ENCODE measurements at regions not wholly inside any gene's neighbourhood (a gene's known extent, or its start where the extent isn't known, plus 50 kb on each side); places are given as distances from the start of the nearest gene placed in this dataset.

DNA sequence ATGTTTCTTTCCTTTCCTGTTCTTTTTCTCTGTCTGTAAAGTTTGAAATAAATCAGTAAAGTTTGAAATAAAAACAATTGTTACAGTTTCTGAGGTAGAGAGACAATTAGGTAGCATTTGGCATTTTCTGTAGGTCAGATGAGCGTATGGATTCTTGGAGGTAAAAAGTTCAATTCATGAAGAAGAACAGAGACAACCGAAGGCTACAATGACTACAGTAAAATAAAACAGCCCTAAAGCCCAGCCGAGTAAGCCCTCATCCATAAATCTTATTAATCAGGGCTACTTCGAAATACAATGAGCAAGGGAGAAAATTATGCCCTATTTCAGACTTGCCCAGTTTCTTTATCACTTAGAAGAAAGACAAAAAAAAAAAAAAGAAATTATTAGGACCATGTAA is 941.9 kb upstream of the SLC10A2 start:
- no peaks in the 10 kb centered on the region for H3K27me3 Mint-ChIP-seq (ENCODE audit: low read depth)
- no peaks in the 10 kb centered on the region for H3K36me3 Mint-ChIP-seq (ENCODE audit: low read depth)
- no peak overlapping the region for H3K4me3 Mint-ChIP-seq
- H3K4me1 Mint-ChIP-seq, result peaks cover 35% of the 10 kb centered on the region
- H3K9me3 Mint-ChIP-seq, result no peaks in the 10 kb centered on the region
- peak overlapping the region in 2 of 3 experiments; percentile 9 to 82 for H3K27ac Mint-ChIP-seq
- TF ChIP-seq, protein P1, sequence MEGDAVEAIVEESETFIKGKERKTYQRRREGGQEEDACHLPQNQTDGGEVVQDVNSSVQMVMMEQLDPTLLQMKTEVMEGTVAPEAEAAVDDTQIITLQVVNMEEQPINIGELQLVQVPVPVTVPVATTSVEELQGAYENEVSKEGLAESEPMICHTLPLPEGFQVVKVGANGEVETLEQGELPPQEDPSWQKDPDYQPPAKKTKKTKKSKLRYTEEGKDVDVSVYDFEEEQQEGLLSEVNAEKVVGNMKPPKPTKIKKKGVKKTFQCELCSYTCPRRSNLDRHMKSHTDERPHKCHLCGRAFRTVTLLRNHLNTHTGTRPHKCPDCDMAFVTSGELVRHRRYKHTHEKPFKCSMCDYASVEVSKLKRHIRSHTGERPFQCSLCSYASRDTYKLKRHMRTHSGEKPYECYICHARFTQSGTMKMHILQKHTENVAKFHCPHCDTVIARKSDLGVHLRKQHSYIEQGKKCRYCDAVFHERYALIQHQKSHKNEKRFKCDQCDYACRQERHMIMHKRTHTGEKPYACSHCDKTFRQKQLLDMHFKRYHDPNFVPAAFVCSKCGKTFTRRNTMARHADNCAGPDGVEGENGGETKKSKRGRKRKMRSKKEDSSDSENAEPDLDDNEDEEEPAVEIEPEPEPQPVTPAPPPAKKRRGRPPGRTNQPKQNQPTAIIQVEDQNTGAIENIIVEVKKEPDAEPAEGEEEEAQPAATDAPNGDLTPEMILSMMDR (IDR thresholded peaks at IDR 0.05; ENCODE audit: unreplicated experiment in 3 of 3), result no peak

DNA sequence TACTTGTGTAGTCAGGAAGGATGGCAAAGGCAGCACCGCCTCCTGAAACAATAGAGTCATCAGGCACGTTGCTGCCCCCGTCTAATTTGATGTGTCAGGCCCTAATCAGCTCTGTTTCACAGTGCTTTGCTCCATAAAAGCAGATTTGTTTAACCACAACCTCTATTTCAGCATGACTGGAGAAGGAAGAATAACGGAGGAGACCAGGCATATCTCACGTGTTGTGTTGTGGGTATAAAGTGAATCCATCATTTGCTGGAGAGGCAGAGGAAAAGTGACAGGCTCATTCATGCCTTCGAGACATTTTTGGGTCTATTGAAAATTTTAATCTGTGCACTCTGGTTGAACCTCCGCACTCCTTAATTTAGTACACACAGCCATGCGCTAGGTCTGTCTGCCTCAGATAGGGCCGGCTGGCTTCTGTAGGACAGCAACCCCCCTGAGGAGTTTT is 940.4 kb upstream of the SLC10A2 start:
- no peaks in the 10 kb centered on the region for H3K9me3 Mint-ChIP-seq
- peak overlapping the region; percentile 10 to 69 (median 42) for H3K27ac Mint-ChIP-seq
- TF ChIP-seq, protein P1 (IDR thresholded peaks at IDR 0.05; ENCODE audit: unreplicated experiment in 3 of 3), result no peak
- H3K36me3 Mint-ChIP-seq (ENCODE audit: low read depth), result no peaks in the 10 kb centered on the region
- H3K4me1 Mint-ChIP-seq, result peaks cover 30% of the 10 kb centered on the region
- no peaks in the 10 kb centered on the region for H3K27me3 Mint-ChIP-seq (ENCODE audit: low read depth)
- H3K4me3 Mint-ChIP-seq, result peak overlapping the region in 1 of 3 experiments; percentile 5

DNA sequence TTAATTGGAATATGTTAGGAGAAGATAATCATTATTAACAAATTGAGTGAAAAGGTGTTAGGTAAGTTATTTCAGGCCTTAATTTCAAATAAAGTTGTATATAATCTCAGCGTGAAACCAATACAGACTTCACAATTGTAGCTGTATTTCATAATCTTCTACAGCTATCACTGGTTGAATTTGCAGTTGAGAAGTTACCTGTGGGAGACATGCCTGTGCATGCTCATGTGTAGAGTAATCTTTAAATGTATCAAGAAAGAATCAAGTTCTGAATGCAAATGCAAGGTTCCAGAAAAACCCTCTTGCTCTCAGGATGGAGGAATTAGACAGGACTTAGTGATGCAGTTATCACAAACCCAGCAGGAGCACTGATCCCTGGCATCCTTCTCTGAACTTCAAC is 938.4 kb upstream of the SLC10A2 start:
- H3K36me3 Mint-ChIP-seq (ENCODE audit: low read depth), result no peaks in the 10 kb centered on the region
- TF ChIP-seq, protein P1 (IDR thresholded peaks at IDR 0.05; ENCODE audit: unreplicated experiment in 3 of 3), result no peak
- no peak overlapping the region for H3K27ac Mint-ChIP-seq
- H3K4me3 Mint-ChIP-seq, result no peak overlapping the region
- H3K4me1 Mint-ChIP-seq, result peaks cover 25% of the 10 kb centered on the region
- no peaks in the 10 kb centered on the region for H3K9me3 Mint-ChIP-seq
- no peaks in the 10 kb centered on the region for H3K27me3 Mint-ChIP-seq (ENCODE audit: low read depth)

DNA sequence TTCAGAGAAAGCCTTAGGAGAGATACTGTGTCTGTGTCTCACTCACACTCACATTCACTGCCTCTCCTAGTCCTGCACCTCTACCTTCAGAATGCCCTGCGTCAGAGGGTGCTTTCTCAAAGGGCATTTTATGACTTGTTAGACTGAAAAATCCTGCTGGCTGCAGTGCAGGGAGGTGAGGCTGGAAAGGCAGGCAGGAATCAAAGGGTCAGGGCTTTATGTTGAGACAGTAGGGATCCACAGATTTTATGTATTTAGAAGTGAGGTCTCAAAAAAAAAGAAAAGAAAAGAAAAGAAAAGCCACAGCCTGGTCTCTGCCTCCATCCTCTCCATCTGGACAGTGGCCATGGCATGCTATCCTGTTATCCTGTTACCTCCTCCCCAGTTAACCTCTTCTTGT is 936.0 kb upstream of the SLC10A2 start:
- Mint-ChIP-seq H3K4me1 (peaks cover 9% of the 10 kb centered on the region), H3K27ac (no peak overlapping the region), H3K9me3 (no peaks in the 10 kb centered on the region), H3K27me3 (ENCODE audit: low read depth) (no peaks in the 10 kb centered on the region), H3K4me3 (no peak overlapping the region), H3K36me3 (ENCODE audit: low read depth) (no peaks in the 10 kb centered on the region)
- TF ChIP-seq, protein P1 (IDR thresholded peaks at IDR 0.05; ENCODE audit: unreplicated experiment in 3 of 3), result no peak

DNA sequence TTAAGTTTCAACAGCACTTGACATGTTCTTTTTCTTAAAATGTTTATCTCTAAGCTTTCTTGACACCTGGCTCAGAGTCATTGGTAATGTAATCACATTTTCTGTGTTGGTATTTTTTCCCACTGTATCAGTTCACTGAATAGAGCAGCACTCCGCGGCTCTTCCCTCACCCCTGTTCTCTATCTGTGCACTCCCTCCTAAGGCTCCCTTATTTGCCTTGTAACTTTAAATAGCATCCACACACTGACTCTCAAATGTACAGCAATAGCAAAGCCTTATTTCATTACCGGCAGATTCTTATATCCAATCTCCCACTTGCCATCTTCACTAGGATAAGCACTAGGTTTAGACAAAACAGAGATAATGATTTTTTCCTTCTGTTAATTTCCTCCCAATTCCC is 935.5 kb upstream of the SLC10A2 start:
- Mint-ChIP-seq H3K27ac (no peak overlapping the region), H3K4me1 (peaks cover 5% of the 10 kb centered on the region), H3K36me3 (ENCODE audit: low read depth) (no peaks in the 10 kb centered on the region), H3K4me3 (no peak overlapping the region), H3K27me3 (ENCODE audit: low read depth) (no peaks in the 10 kb centered on the region), H3K9me3 (no peaks in the 10 kb centered on the region)
- TF ChIP-seq, protein P1 (IDR thresholded peaks at IDR 0.05; ENCODE audit: unreplicated experiment in 3 of 3), result no peak

DNA sequence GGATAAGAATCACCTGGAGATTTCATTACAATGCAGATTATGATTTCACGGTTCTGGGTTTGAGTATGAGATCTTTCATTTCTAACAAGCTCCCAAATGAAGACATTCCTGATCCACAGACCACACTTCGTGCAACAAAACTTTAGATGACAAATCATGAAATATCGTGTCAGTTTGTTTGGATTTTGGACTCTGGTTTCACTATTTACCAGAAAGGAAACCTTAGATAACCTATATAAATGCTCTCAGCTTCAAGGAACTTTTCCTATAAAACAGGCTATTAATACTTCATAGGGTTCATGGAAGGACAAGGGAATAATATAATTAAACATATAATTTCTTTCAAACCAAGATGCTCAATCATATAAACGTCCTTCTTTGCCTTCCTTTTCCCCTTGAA is 930.5 kb upstream of the SLC10A2 start:
- Mint-ChIP-seq H3K27me3 (ENCODE audit: low read depth) (no peaks in the 10 kb centered on the region), H3K27ac (no peak overlapping the region), H3K36me3 (ENCODE audit: low read depth) (no peaks in the 10 kb centered on the region), H3K9me3 (no peaks in the 10 kb centered on the region), H3K4me1 (no peaks in the 10 kb centered on the region), H3K4me3 (no peak overlapping the region)
- TF ChIP-seq, protein P1 (IDR thresholded peaks at IDR 0.05; ENCODE audit: unreplicated experiment in 3 of 3), result no peak
